NT2/D1 (cell line): ENCODE measurements at regions not wholly inside any gene's neighbourhood (a gene's known extent, or its start where the extent isn't known, plus 50 kb on each side); places are given as distances from the start of the nearest gene placed in this dataset.
A peak's percentile ranks its signal among the peaks of the same experiment; 100 is the strongest.
"Not testable (repeated sequence)": the region's sequence is repeated elsewhere in the genome, so short reads cannot be mapped to it uniquely, and the experiment has no call there.

Experiments used
- DNase-seq: peaks from one replicate; pipeline ENCODE4 v3.0.0-alpha.2; 2011; ENCODE audit warnings: low read depth, low spot score
- H3K27me3 ChIP-seq: 2 replicates; pipeline ENCODE4 v1.6.0; 2011; ENCODE audit warnings: mild to moderate bottlenecking; ENCODE audit not compliant: insufficient read length, insufficient read depth
- H3K36me3 ChIP-seq: 2 replicates; pipeline ENCODE4 v1.6.1; 2011; ENCODE audit warnings: mild to moderate bottlenecking, low read length, mixed read lengths; ENCODE audit not compliant: insufficient read depth, insufficient read length
- H3K4me1 ChIP-seq: 2 replicates; pipeline ENCODE4 v1.5.1; 2011; ENCODE audit not compliant: insufficient read depth, insufficient read length
- H3K4me3 ChIP-seq: 2 replicates; pipeline ENCODE4 v1.5.1; 2011; ENCODE audit warnings: low read depth; ENCODE audit not compliant: insufficient read length
- H3K9ac ChIP-seq: 2 replicates; pipeline ENCODE4 v1.6.0; 2011; ENCODE audit warnings: low read depth; ENCODE audit not compliant: insufficient read length
- H3K9me3 ChIP-seq: 2 replicates; pipeline ENCODE4 v1.5.1; 2011; ENCODE audit warnings: mild to moderate bottlenecking, low read length; ENCODE audit not compliant: insufficient read depth
- SUZ12 ChIP-seq: IDR thresholded peaks from 2 replicates; pipeline ENCODE4 v1.6.1; 2011; ENCODE audit not compliant: insufficient read length, insufficient read depth; ENCODE audit errors: extremely low read depth
- YY1 ChIP-seq: IDR thresholded peaks from 2 replicates; pipeline ENCODE4 v1.6.1; 2011; ENCODE audit not compliant: insufficient read length, insufficient read depth
- ZNF274 ChIP-seq: IDR thresholded peaks from 2 replicates; pipeline ENCODE4 v1.6.1; 2011; ENCODE audit warnings: mild to moderate bottlenecking, low read depth, low read length

DNA sequence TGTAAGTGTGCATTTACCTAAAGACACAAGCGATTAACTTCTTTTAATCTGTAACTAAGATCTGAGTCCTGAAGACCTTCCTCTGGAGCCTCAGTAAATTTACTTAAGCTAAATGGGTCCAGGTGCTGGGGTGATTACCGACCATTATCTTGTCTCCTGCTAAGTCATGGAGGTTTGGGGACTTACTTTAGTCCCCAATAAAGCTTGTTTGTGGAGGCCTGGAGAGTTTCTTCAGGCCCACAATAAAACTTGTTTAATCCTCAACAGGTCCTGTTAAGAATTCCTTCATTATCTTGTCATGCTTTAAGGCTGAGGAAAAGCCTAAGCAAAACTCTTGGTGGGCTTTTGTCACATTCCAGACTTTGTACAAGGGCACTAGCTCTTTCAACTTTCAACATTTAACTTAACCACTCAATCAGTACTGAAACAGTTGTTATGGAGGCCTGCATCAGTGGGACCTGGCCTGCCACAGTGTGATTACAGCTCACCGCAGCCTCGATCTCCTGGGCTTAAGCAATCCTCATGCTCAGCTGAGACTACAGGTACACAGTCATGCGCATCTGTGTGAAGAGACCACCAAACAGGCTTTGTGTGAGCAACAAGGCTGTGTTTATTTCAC is 84.0 kb downstream of the FMO4 start:
- Histone ChIP-seq H3K9me3 (peaks cover 9% of the 10 kb centered on the region; the same call in 1 of the 2 replicates), H3K36me3 (no peaks in the 10 kb centered on the region), H3K4me1 (peaks cover 2% of the 10 kb centered on the region), H3K9ac (no peak overlapping the region), H3K27me3 (no peaks in the 10 kb centered on the region), H3K4me3 (no peak overlapping the region)
- TF ChIP-seq ZNF274 (no peak), YY1 (no peak), SUZ12 (no peak)
- no peak for DNase-seq

DNA sequence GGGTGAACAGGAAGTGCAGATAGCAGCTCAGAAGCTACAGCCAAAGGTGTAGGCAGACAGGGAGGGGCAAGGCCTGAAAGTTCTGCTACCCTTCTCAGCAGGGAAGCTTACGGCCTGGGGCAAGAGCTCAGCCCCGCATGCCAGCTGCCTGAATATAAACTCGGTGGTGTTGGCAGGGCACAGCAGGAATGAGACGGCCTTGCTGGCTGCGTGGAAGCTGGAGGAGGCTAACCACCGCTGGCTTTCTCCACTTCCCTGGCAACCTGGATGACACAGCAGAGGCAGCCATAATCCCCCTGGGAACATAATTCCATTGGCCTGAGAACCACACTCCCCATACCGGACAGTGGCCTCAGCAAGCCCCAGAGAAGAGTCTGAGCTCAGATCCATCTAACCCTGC is 81.9 kb upstream of the PRRC2C start:
- DNase-seq, result peak; percentile 36

GRCh38 chr1:171405391-171405714 is 80.0 kb upstream of the PRRC2C start:
- no peaks in the 10 kb centered on the region for H3K9me3 ChIP-seq
- TF ChIP-seq SUZ12 (no peak), ZNF274 (no peak), YY1 (no peak)
- H3K9ac ChIP-seq, result no peak overlapping the region
- no peak for DNase-seq
- no peaks in the 10 kb centered on the region for H3K36me3 ChIP-seq
- H3K4me3 ChIP-seq, result no peak overlapping the region
- H3K4me1 ChIP-seq, result no peaks in the 10 kb centered on the region
- no peaks in the 10 kb centered on the region for H3K27me3 ChIP-seq

More for the DNA sequence above, 81.9 kb upstream of the PRRC2C start:
- peaks cover 9% of the 10 kb centered on the region; the same call in 1 of the 2 replicates for H3K9me3 ChIP-seq
- no peaks in the 10 kb centered on the region for H3K27me3 ChIP-seq
- H3K9ac ChIP-seq, result no peak overlapping the region
- no peaks in the 10 kb centered on the region for H3K36me3 ChIP-seq
- H3K4me3 ChIP-seq, result no peak overlapping the region
- TF ChIP-seq SUZ12 (no peak), ZNF274 (no peak), YY1 (peak; percentile 46)
- H3K4me1 ChIP-seq, result no peaks in the 10 kb centered on the region

- not testable (repeated sequence) for DNase-seq, H3K4me1 ChIP-seq, H3K4me3 ChIP-seq, H3K9ac ChIP-seq, H3K36me3 ChIP-seq, H3K27me3 ChIP-seq
- H3K9me3 ChIP-seq, result peaks cover 19% of the 10 kb centered on the region
Measured at GRCh38 chr1:171413557-171413956, 71.8 kb upstream of the PRRC2C start.

DNA sequence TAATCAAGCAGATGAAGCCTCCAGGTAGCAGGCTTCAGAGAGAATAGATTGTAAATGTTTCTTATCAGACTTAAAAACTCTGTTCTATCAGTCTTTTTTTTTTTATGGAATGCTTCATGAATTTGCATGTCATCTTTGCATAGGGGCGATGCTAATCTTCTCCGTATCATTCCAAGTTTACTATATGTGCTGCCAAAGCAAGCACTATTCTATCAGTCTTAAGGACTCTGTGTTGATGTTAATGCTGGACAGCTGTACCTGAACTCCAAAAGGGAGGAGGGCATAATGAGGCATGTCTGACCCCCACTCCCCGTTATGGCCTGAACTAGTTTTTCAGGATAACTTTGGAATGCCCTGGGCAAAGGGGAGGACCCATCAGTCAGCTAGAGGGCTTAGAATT is 66.8 kb upstream of the PRRC2C start:
- no peak overlapping the region for H3K9ac ChIP-seq
- no peaks in the 10 kb centered on the region for H3K4me1 ChIP-seq
- TF ChIP-seq YY1, result no peak
- no peak for TF ChIP-seq ZNF274
- no peak for TF ChIP-seq SUZ12
- no peaks in the 10 kb centered on the region for H3K27me3 ChIP-seq
- H3K9me3 ChIP-seq, result peaks cover 19% of the 10 kb centered on the region
- no peaks in the 10 kb centered on the region for H3K36me3 ChIP-seq
- no peak overlapping the region for H3K4me3 ChIP-seq
- no peak for DNase-seq

DNA sequence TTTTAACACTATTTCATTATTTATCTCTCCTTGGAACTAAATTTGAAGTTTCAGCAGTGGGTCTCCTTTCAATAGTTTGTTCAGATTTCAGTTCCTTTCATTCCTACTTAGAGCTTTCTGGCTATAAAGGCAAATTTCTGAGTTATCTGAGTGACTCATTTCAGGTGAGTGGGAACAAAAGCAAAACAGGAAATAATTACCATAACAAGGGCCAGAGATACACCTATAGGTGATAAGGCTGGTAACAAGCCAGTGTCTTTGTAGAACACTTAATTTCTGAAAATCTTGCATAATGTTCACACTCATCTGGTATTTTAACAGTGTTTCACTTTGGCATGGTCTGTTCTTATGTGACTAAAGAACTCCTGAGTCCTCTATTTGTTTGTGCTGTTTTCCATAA is 64.5 kb upstream of the PRRC2C start:
- no peak for TF ChIP-seq YY1
- no peak for TF ChIP-seq SUZ12
- no peak for TF ChIP-seq ZNF274
- H3K4me3 ChIP-seq, result no peak overlapping the region
- no peak overlapping the region for H3K9ac ChIP-seq
- no peaks in the 10 kb centered on the region for H3K27me3 ChIP-seq
- no peak for DNase-seq
- H3K36me3 ChIP-seq, result no peaks in the 10 kb centered on the region
- no peaks in the 10 kb centered on the region for H3K9me3 ChIP-seq
- no peaks in the 10 kb centered on the region for H3K4me1 ChIP-seq

DNA sequence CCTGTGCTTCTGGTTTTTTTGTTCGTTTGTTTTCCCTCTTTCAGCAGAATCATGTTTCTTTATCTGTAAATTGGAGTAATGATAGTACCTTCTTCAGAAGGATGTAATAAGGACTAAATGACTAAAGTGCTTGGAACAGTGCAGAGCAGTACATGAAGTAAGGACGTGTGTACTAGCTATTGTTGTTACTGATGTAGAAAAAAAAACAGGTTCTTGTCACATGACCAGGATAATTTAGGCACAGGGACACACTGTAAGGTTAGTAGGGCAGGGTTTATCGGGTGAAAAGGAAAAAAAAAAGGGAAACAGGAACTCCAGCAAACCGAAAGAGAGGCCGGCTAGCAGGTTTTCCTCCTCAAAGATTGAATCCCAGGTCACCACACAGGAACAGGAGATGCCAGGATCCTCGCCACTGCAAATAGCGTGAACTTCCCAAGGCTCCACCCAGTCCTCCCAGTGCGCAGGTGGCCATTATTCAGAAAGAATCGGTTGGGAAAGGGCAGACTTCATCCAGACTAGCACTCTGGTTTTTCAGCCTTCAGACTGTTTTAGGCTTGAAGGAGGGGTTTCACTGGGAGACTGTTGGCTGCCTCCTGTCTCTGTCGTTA is 63.8 kb upstream of the PRRC2C start:
- Histone ChIP-seq H3K9me3 (peaks cover 6% of the 10 kb centered on the region; the same call in 1 of the 2 replicates), H3K4me3 (no peak overlapping the region), H3K9ac (no peak overlapping the region), H3K36me3 (no peaks in the 10 kb centered on the region), H3K27me3 (no peaks in the 10 kb centered on the region), H3K4me1 (no peaks in the 10 kb centered on the region)
- no peak for DNase-seq
- TF ChIP-seq SUZ12 (no peak), ZNF274 (no peak), YY1 (no peak)
